ENCODE measurements at regions not wholly inside any gene's neighbourhood (a gene's known extent, or its start where the extent isn't known, plus 50 kb on each side); places are given as distances from the start of the nearest gene placed in this dataset.
A peak's percentile ranks its signal among the peaks of the same experiment; 100 is the strongest.

- peak; percentile 7 to 44 (median 35) for DNase-seq
Observed at GRCh38 chr10:4576206-4576605, 249.8 kb upstream of the AKR1E2 start.

- peak; percentile 31 to 49 (median 40) for DNase-seq
Observed at GRCh38 chr10:4569151-4569550, 256.9 kb upstream of the AKR1E2 start.

- DNase-seq, result no peak
Observed at GRCh38 chr10:4568731-4569130, 257.3 kb upstream of the AKR1E2 start.

GRCh38 chr10:4568086-4568485, 257.9 kb upstream of the AKR1E2 start:
- no peak for DNase-seq

GRCh38 chr10:4567637-4568036, 258.4 kb upstream of the AKR1E2 start:
- DNase-seq, result no peak

- no peak for DNase-seq
Observed at GRCh38 chr10:4566011-4566410, 260.0 kb upstream of the AKR1E2 start.

- no peak for DNase-seq
Observed at GRCh38 chr10:4561296-4561695, 264.7 kb upstream of the AKR1E2 start.

GRCh38 chr10:4557469-4557868, 268.5 kb upstream of the AKR1E2 start:
- DNase-seq, result no peak

- DNase-seq, result no peak
Observed at GRCh38 chr10:4556527-4556926, 269.5 kb upstream of the AKR1E2 start.

GRCh38 chr10:4555920-4556319, 270.1 kb upstream of the AKR1E2 start:
- DNase-seq, result no peak

GRCh38 chr10:4549139-4549653, 276.8 kb upstream of the AKR1E2 start:
- peak in 2 of 3 donors; percentile 11 to 34 for DNase-seq

GRCh38 chr10:4546931-4547330, 279.1 kb upstream of the AKR1E2 start:
- no peak for DNase-seq

- no peak for DNase-seq
Observed at GRCh38 chr10:4546500-4546899, 279.5 kb upstream of the AKR1E2 start.

- DNase-seq, result peak; percentile 40 to 70 (median 67)
Observed at GRCh38 chr10:4545062-4545461, 280.9 kb upstream of the AKR1E2 start.

- DNase-seq, result no peak
Observed at GRCh38 chr10:4543938-4544533, 282.0 kb upstream of the AKR1E2 start.

- peak; percentile 70 to 86 (median 81) for DNase-seq
Observed at GRCh38 chr10:4541292-4541691, 284.7 kb upstream of the AKR1E2 start.

GRCh38 chr10:4538016-4538415, 288.0 kb upstream of the AKR1E2 start:
- DNase-seq, result no peak

- DNase-seq, result no peak
Observed at GRCh38 chr10:4535521-4535920, 290.5 kb upstream of the AKR1E2 start.

GRCh38 chr10:4533621-4534020, 292.4 kb upstream of the AKR1E2 start:
- no peak for DNase-seq

GRCh38 chr10:4532976-4533375, 293.0 kb upstream of the AKR1E2 start:
- no peak for DNase-seq

GRCh38 chr10:4532467-4532866, 293.5 kb upstream of the AKR1E2 start:
- peak in 1 of 3 donors; percentile 30 for DNase-seq

GRCh38 chr10:4532011-4532410, 294.0 kb upstream of the AKR1E2 start:
- no peak for DNase-seq

GRCh38 chr10:4529266-4529665, 296.7 kb upstream of the AKR1E2 start:
- DNase-seq, result no peak

GRCh38 chr10:4527281-4527970, 298.6 kb upstream of the AKR1E2 start:
- no peak for DNase-seq

GRCh38 chr10:4526311-4526731, 299.7 kb upstream of the AKR1E2 start:
- DNase-seq, result no peak

Measured in suppressor macrophage treated with lipopolysaccharide for 1 hour (primary cell).